ENCODE measurements at regions not wholly inside any gene's neighbourhood (a gene's known extent, or its start where the extent isn't known, plus 50 kb on each side); places are given as distances from the start of the nearest gene placed in this dataset.

GRCh38 chr2:120805602-120806001, 69.9 kb downstream of the GLI2 start:
- H3K36me3 ChIP-seq (replicated peaks; ENCODE audit: insufficient read depth, low read depth): no peaks in the 10 kb centered on the region
- TF ChIP-seq EZH2phosphoT487 (IDR thresholded peaks at IDR 0.05; ENCODE audit: low read depth, severe bottlenecking, unreplicated experiment): no peak
- no peak for TF ChIP-seq EZH2 (IDR thresholded peaks at IDR 0.05; ENCODE audit: borderline replicate concordance)
- TF ChIP-seq CTCF (IDR thresholded peaks at IDR 0.05; ENCODE audit: poor library complexity): no peak
- H3K79me2 ChIP-seq: no peaks in the 10 kb centered on the region
- H3K27ac ChIP-seq: no peak overlapping the region
- H3K4me2 ChIP-seq: no peak overlapping the region
- no peak overlapping the region for H3K4me3 ChIP-seq
- no peaks in the 10 kb centered on the region for H3K9me2 ChIP-seq (replicated peaks; ENCODE audit: insufficient read depth)
- WGBS (ENCODE audit: low lambda C conversion rate, missing lambda C conversion rate): 60% methylated on average over 4 of the region's 4 CpGs
- H3K9me3 ChIP-seq (ENCODE audit: low read depth): no peaks in the 10 kb centered on the region
- H3K4me1 ChIP-seq (ENCODE audit: insufficient read depth): peaks cover 6% of the 10 kb centered on the region
- H3K27me3 ChIP-seq: no peaks in the 10 kb centered on the region
- no peak overlapping the region for H2AFZ ChIP-seq
- H4K20me1 ChIP-seq (ENCODE audit: insufficient read depth, poor library complexity, severe bottlenecking): no peaks in the 10 kb centered on the region
- no peak for DNase-seq (ENCODE audit: low spot score)

GRCh38 chr2:120807751-120808150, 72.1 kb downstream of the GLI2 start:
- no peak for TF ChIP-seq CTCF (IDR thresholded peaks at IDR 0.05; ENCODE audit: poor library complexity)
- no peak for TF ChIP-seq EZH2phosphoT487 (IDR thresholded peaks at IDR 0.05; ENCODE audit: low read depth, severe bottlenecking, unreplicated experiment)
- no peak for TF ChIP-seq EZH2 (IDR thresholded peaks at IDR 0.05; ENCODE audit: borderline replicate concordance)
- no peak overlapping the region for H2AFZ ChIP-seq
- no peaks in the 10 kb centered on the region for H3K9me3 ChIP-seq (ENCODE audit: low read depth)
- H4K20me1 ChIP-seq (ENCODE audit: insufficient read depth, poor library complexity, severe bottlenecking): no peaks in the 10 kb centered on the region
- no peaks in the 10 kb centered on the region for H3K79me2 ChIP-seq
- H3K9me2 ChIP-seq (replicated peaks; ENCODE audit: insufficient read depth): no peaks in the 10 kb centered on the region
- H3K4me3 ChIP-seq: no peak overlapping the region
- peaks cover 6% of the 10 kb centered on the region for H3K4me1 ChIP-seq (ENCODE audit: insufficient read depth)
- no peaks in the 10 kb centered on the region for H3K27me3 ChIP-seq
- no peaks in the 10 kb centered on the region for H3K36me3 ChIP-seq (replicated peaks; ENCODE audit: insufficient read depth, low read depth)
- no peak overlapping the region for H3K4me2 ChIP-seq
- 80% methylated on average over 5 of the region's 10 CpGs for WGBS (ENCODE audit: low lambda C conversion rate, missing lambda C conversion rate)
- DNase-seq (ENCODE audit: low spot score): no peak
- no peak overlapping the region for H3K27ac ChIP-seq

- Histone ChIP-seq H3K4me3 (no peak overlapping the region), H3K4me2 (no peak overlapping the region), H3K4me1 (ENCODE audit: insufficient read depth) (no peaks in the 10 kb centered on the region), H3K27me3 (no peaks in the 10 kb centered on the region), H3K27ac (no peak overlapping the region), H3K9me2 (replicated peaks; ENCODE audit: insufficient read depth) (no peaks in the 10 kb centered on the region), H3K9me3 (ENCODE audit: low read depth) (no peaks in the 10 kb centered on the region), H3K36me3 (replicated peaks; ENCODE audit: insufficient read depth, low read depth) (no peaks in the 10 kb centered on the region), H2AFZ (no peak overlapping the region), H4K20me1 (ENCODE audit: insufficient read depth, poor library complexity, severe bottlenecking) (no peaks in the 10 kb centered on the region), H3K79me2 (no peaks in the 10 kb centered on the region)
- no peak for DNase-seq (ENCODE audit: low spot score)
- TF ChIP-seq EZH2 (IDR thresholded peaks at IDR 0.05; ENCODE audit: borderline replicate concordance) (no peak), CTCF (IDR thresholded peaks at IDR 0.05; ENCODE audit: poor library complexity) (no peak), EZH2phosphoT487 (IDR thresholded peaks at IDR 0.05; ENCODE audit: low read depth, severe bottlenecking, unreplicated experiment) (no peak)
- WGBS (ENCODE audit: low lambda C conversion rate, missing lambda C conversion rate): 84% methylated on average over 2 of the region's 2 CpGs
Measured at GRCh38 chr2:120809151-120809550, 73.5 kb downstream of the GLI2 start.
